Thoracic aorta (tissue), 2 donors: ENCODE measurements at regions not wholly inside any gene's neighbourhood (a gene's known extent, or its start where the extent isn't known, plus 50 kb on each side); places are given as distances from the start of the nearest gene placed in this dataset.

Experiments
- ATAC-seq: fragments of 150-250 bp; one replicate; pipeline ENCODE4 v1.8.0; 2017; ENCODE audit warnings: low read depth; ENCODE audit not compliant: insufficient number of reproducible peaks, low FRiP score
- DNase-seq: peaks from one replicate; pipeline ENCODE4 v3.0.0-alpha.2; 2020; ENCODE audit warnings: low spot score
- H3K27ac ChIP-seq, 2 donors: fragments of 200-600 bp; sonication (generic); 1 replicate in 1 of 2; 2 replicates in 1 of 2; pipeline ENCODE4 v1.5.1; 2016; ENCODE audit warnings: mild to moderate bottlenecking in 2 of 2, moderate library complexity in 2 of 2
- H3K27me3 ChIP-seq: fragments of 200-600 bp; sonication (generic); replicated peaks from 2 replicates; pipeline ENCODE4 v1.6.0; 2016; ENCODE audit warnings: mild to moderate bottlenecking; ENCODE audit not compliant: insufficient read depth
- H3K36me3 ChIP-seq: fragments of 200-600 bp; sonication (generic); one replicate; pipeline ENCODE4 v1.5.1; 2016
- H3K4me1 ChIP-seq, 2 donors: fragments of 200-600 bp; sonication (generic); 1 replicate in 1 of 2; 2 replicates in 1 of 2; pipeline versions ENCODE4 v1.5.1 to v1.6.0; 2016; ENCODE audit warnings: low read depth in 2 of 2, mild to moderate bottlenecking in 1 of 2; ENCODE audit not compliant: control insufficient read depth in 1 of 2
- H3K4me3 ChIP-seq: fragments of 200-600 bp; sonication (generic); 2 replicates; pipeline ENCODE4 v1.5.1; 2016; ENCODE audit warnings: mild to moderate bottlenecking
- H3K9me3 ChIP-seq: fragments of 200-600 bp; sonication (generic); 2 replicates; pipeline ENCODE4 v1.5.1; 2016
- CTCF ChIP-seq: fragments of 200-600 bp; sonication (generic); IDR thresholded peaks from one replicate; pipeline ENCODE4 v1.5.1; 2019; ENCODE audit warnings: antibody characterized with exemption

DNA sequence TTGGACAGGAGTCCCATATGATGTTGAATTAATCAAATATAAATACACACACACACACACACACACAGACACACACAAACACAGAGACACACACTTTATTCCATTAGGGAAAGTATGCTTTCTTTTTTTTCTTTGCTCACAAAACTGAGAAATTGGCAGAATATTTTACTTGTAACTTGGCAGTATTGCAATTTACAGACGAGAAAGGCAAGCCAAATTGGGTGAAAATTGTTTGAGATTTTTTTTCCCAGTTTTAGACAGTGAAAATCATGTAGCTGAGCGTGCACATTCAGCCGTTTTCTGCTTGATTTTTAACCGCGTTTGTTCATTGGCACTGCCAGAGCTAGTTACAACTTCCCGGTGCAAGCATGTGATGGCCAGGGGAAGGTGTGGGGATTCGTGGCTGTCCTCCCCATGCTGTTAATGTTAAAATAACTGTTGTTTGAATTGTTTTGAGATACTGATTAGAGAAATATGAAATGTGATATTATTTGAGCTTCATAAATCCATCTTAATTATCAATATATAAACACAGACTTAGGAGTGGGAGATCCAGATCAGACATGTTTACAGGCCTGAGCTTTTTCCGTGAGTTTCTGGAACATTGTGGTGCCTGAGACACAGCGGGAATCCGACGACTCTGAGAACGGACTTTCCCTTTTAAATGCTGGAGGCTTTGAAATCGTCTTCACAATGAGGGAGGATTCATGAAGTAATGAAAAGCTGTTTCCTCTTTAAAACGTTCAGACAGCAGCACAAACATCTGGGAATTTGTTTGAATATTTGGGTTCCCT, 125.5 kb downstream of the KCNRG start:
- DNase-seq (no peak), ATAC-seq (no peak)
- peak overlapping the region; percentile 48 for H3K4me3 ChIP-seq
- H3K27me3 ChIP-seq: no peaks in the 10 kb centered on the region
- H3K27ac ChIP-seq: peak overlapping the region in 1 of 2 donors; percentile 28
- H3K36me3 ChIP-seq: no peaks in the 10 kb centered on the region
- no peak for TF ChIP-seq CTCF
- no peaks in the 10 kb centered on the region for H3K9me3 ChIP-seq
- peaks cover 0 to 5% of the 10 kb centered on the region in 2 donors for H3K4me1 ChIP-seq

- Histone ChIP-seq H3K4me1 (peaks cover 0 to 5% of the 10 kb centered on the region in 2 donors), H3K27ac (peak overlapping the region in 1 of 2 donors; percentile 28), H3K9me3 (no peaks in the 10 kb centered on the region), H3K36me3 (no peaks in the 10 kb centered on the region), H3K4me3 (peak overlapping the region; percentile 48), H3K27me3 (no peaks in the 10 kb centered on the region)
- no peak for ATAC-seq
- no peak for TF ChIP-seq CTCF
- no peak for DNase-seq
Observed at GRCh38 chr13:50141375-50141975, 126.2 kb downstream of the KCNRG start.

DNA sequence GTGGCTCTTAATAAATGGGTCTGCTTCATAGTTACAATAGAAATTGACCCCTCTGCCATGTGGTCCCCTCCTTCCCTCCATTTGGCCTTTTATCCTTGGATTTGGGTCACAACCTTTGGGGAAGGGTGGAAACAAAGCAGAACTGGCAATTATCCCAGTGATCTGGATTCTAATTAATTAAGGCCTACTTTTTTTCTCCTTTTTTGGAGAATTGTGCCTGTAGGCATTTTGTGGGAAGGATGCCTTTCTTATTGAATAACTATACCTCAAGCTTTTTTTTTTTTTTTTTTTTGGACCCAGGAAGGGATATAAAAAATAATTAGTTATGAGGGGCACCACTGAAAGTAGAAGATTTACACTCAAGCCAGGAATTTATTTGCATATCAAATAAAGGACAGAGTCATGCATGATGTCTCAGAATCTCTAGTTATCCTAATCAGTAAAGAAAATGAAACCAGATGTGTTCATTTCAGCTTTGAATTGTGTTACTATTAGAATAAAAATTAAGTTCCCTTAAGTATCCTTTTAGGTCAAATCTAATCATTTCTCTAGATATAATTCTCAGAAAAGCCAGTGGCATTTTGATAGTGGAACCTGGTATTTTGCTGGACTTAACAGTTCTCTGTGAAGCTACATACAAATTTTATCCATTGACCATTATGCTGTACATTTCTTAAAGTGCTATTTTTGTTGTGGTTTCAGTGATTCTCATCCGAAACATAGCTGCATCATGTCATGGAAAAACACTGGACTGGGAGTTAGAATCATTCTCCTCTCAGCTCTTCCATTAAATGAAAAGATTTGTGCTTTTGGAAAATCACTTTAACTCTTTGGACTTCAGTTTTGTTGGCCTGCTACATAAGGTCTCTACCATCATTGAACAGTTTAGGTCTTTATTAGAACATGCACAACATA, 129.3 kb downstream of the KCNRG start:
- peaks cover 0 to 5% of the 10 kb centered on the region in 2 donors for H3K4me1 ChIP-seq
- no peak overlapping the region for H3K4me3 ChIP-seq
- no peak overlapping the region for H3K27ac ChIP-seq
- no peak for TF ChIP-seq CTCF
- no peaks in the 10 kb centered on the region for H3K36me3 ChIP-seq
- no peaks in the 10 kb centered on the region for H3K27me3 ChIP-seq
- no peak for DNase-seq
- H3K9me3 ChIP-seq: no peaks in the 10 kb centered on the region
- ATAC-seq: no peak

- Histone ChIP-seq H3K36me3 (no peaks in the 10 kb centered on the region), H3K27me3 (no peaks in the 10 kb centered on the region), H3K27ac (no peak overlapping the region), H3K4me3 (no peak overlapping the region), H3K9me3 (no peaks in the 10 kb centered on the region), H3K4me1 (peaks cover 0 to 19% of the 10 kb centered on the region in 2 donors)
- TF ChIP-seq CTCF: no peak
- ATAC-seq (no peak), DNase-seq (no peak)
Observed at GRCh38 chr13:50149214-50149613, 134.0 kb downstream of the KCNRG start.

DNA sequence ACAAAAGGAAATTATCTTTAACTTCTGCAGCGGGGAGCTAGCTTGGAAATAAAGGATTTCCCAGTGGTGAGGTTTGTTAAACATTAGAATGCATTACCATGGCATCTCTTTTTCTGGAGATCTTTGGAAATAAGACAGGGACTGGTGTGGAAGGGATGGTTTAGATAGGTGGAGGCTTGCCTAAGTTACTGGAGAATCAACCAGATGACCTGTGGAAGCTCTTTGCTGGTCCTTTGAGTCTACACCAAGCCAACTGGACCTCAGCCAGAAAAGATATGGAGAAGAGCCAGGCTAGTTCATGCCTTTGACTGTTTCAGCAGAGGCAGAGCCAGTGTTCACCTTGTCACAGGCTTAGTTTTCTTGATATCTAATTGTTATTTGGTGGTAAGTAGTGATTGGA, 134.7 kb downstream of the KCNRG start:
- ATAC-seq (no peak), DNase-seq (no peak)
- Histone ChIP-seq H3K4me3 (no peak overlapping the region), H3K4me1 (peaks cover 0 to 19% of the 10 kb centered on the region in 2 donors), H3K36me3 (no peaks in the 10 kb centered on the region), H3K27ac (no peak overlapping the region), H3K27me3 (no peaks in the 10 kb centered on the region), H3K9me3 (no peaks in the 10 kb centered on the region)
- no peak for TF ChIP-seq CTCF
